IMR-90 (cell line): ENCODE measurements at regions not wholly inside any gene's neighbourhood (a gene's known extent, or its start where the extent isn't known, plus 50 kb on each side); places are given as distances from the start of the nearest gene placed in this dataset.

Experiments used
- CEBPB ChIP-seq: IDR thresholded peaks from 2 replicates; pipeline ENCODE4 v1.6.1; 2012; ENCODE audit warnings: low read depth, low read length, improper control_type of control experiment
- FOS ChIP-seq: fragments of 150-350 bp; IDR thresholded peaks from 2 replicates; pipeline ENCODE4 v1.6.1; 2016; ENCODE audit warnings: low read depth, low read length
- MAFK ChIP-seq: IDR thresholded peaks from 2 replicates; pipeline ENCODE4 v1.6.1; 2012; ENCODE audit warnings: low read depth, low read length, improper control_type of control experiment
- MAZ ChIP-seq: IDR thresholded peaks from 2 replicates; pipeline ENCODE4 v1.6.1; 2012; ENCODE audit warnings: low read depth, mild to moderate bottlenecking, low read length, improper control_type of control experiment, moderate library complexity, borderline replicate concordance
- POLR2A ChIP-seq: IDR thresholded peaks from 2 replicates; pipeline ENCODE4 v1.6.1; 2012; ENCODE audit warnings: mild to moderate bottlenecking, low read depth, low read length
- RAD21 ChIP-seq: IDR thresholded peaks from 2 replicates; pipeline ENCODE4 v1.6.1; 2012; ENCODE audit warnings: low read length, improper control_type of control experiment
- RCOR1 ChIP-seq: IDR thresholded peaks from 2 replicates; pipeline ENCODE4 v1.6.1; 2012; ENCODE audit warnings: mild to moderate bottlenecking, low read length, improper control_type of control experiment; ENCODE audit not compliant: insufficient replicate concordance
- RFX5 ChIP-seq: IDR thresholded peaks from 2 replicates; pipeline ENCODE4 v1.8.0; 2012; ENCODE audit warnings: low read depth, mild to moderate bottlenecking, low read length, moderate library complexity
- TF ChIP-seq, protein P1 (sequence below): conservative IDR thresholded peaks from 2 replicates; pipeline ENCODE4 v1.5.1; 2012; ENCODE audit warnings: mild to moderate bottlenecking, low read depth, low read length, improper control_type of control experiment

DNA sequence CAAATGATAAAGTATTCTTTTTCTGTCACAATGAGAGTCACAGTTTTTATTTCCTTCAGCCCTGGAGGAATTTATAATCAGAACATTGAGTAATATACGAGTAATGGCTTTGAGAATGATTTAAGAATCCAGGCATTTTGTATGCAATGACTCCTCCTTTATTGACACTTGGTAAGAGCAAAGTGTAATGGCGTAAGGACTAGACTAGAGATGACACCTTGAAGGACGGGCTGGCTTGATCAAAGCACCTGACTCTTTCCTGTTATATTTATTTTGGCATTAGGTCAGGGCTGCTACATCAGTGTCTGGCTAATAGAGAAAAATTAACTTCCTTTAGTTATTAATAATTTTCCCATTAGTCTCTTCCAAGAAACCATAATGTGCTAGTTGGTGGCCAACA lies 482.4 kb upstream of the GCFC2 start:
- TF ChIP-seq, protein P1, sequence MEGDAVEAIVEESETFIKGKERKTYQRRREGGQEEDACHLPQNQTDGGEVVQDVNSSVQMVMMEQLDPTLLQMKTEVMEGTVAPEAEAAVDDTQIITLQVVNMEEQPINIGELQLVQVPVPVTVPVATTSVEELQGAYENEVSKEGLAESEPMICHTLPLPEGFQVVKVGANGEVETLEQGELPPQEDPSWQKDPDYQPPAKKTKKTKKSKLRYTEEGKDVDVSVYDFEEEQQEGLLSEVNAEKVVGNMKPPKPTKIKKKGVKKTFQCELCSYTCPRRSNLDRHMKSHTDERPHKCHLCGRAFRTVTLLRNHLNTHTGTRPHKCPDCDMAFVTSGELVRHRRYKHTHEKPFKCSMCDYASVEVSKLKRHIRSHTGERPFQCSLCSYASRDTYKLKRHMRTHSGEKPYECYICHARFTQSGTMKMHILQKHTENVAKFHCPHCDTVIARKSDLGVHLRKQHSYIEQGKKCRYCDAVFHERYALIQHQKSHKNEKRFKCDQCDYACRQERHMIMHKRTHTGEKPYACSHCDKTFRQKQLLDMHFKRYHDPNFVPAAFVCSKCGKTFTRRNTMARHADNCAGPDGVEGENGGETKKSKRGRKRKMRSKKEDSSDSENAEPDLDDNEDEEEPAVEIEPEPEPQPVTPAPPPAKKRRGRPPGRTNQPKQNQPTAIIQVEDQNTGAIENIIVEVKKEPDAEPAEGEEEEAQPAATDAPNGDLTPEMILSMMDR: no peak
- TF ChIP-seq RAD21 (no peak), POLR2A (no peak), FOS (no peak), MAZ (no peak), RFX5 (no peak), MAFK (no peak), CEBPB (no peak), RCOR1 (no peak)
